Gastrocnemius medialis (tissue), 4 donors: ENCODE measurements at regions not wholly inside any gene's neighbourhood (a gene's known extent, or its start where the extent isn't known, plus 50 kb on each side); places are given as distances from the start of the nearest gene placed in this dataset.

ENCODE experiments used
- CTCF ChIP-seq, 5 experiments: fragments of 450-650 bp in 3 of 5; fragments of 200-600 bp in 2 of 5; sonication (generic) in 2 of 5; IDR thresholded peaks in 4 of 5; conservative IDR thresholded peaks in 1 of 5; 1 replicate in 4 of 5; 2 replicates in 1 of 5; pipeline ENCODE4 v1.5.1; 2016 to 2019; ENCODE audit warnings: antibody characterized with exemption in 5 of 5, mild to moderate bottlenecking in 3 of 5, moderate library complexity in 3 of 5
- POLR2A ChIP-seq, 2 donors: fragments of 450-650 bp; IDR thresholded peaks; one replicate each; pipeline ENCODE4 v1.6.1; 2017; ENCODE audit warnings: antibody characterized with exemption in 2 of 2, mild to moderate bottlenecking in 2 of 2, moderate library complexity in 2 of 2

DNA sequence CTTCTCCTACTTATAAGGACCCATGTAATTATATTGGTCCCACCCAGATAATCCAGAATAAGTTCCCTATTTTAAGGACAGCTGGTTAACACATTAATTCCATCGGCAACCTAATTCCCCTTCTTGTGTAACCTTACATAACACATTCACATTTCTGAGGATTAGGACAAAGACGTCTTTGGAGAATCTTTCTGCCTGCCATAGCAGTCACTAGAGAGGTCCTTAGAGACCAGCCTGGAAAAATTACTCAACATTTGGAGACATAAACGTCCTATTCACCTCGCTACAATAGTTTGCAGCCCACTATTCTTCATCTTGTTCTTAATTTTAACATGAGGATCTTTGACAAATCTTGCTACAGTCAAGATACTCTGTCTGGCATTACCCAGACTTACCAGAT lies 100.1 kb downstream of the MAFB start:
- no peak for TF ChIP-seq POLR2A (IDR thresholded peaks at IDR 0.05)
- no peak for TF ChIP-seq CTCF (IDR thresholded peaks at IDR 0.05 in 4 of 5, conservative IDR thresholded peaks at IDR 0.05 in 1 of 5)
